HG03066 (cell line): ENCODE measurements at regions not wholly inside any gene's neighbourhood (a gene's known extent, or its start where the extent isn't known, plus 50 kb on each side); places are given as distances from the start of the nearest gene placed in this dataset.
"Not testable (repeated sequence)": the region's sequence is repeated elsewhere in the genome, so short reads cannot be mapped to it uniquely, and the experiment has no call there.

Experiments used
- ATAC-seq: cut with Tn5 transposase; IDR thresholded peaks from one replicate; pipeline ENCODE4 v1.9.1; 2021; ENCODE audit warnings: low read depth; ENCODE audit not compliant: unreplicated experiment

- no peak for ATAC-seq
These were observed 177.5 kb downstream of the MTCL1 start for GRCh38 chr18:8882632-8883408.

- no peak for ATAC-seq
These were observed 178.0 kb downstream of the MTCL1 start for GRCh38 chr18:8883409-8883668.

- ATAC-seq: not testable (repeated sequence)
These were observed 182.5 kb downstream of the MTCL1 start for GRCh38 chr18:8887877-8888276.

GRCh38 chr18:8889489-8889888 lies 184.1 kb downstream of the MTCL1 start:
- no peak for ATAC-seq

- ATAC-seq: not testable (repeated sequence)
These were observed 185.1 kb downstream of the MTCL1 start for GRCh38 chr18:8890503-8890902.

GRCh38 chr18:8890957-8891464 lies 185.7 kb downstream of the MTCL1 start:
- no peak for ATAC-seq

GRCh38 chr18:8893221-8893620 lies 187.9 kb downstream of the MTCL1 start:
- no peak for ATAC-seq

- ATAC-seq: no peak
These were observed 188.4 kb downstream of the MTCL1 start for GRCh38 chr18:8893628-8894231.

GRCh38 chr18:8894823-8895222 lies 189.5 kb downstream of the MTCL1 start:
- ATAC-seq: no peak

GRCh38 chr18:8895341-8895740 lies 190.0 kb downstream of the MTCL1 start:
- ATAC-seq: no peak

- no peak for ATAC-seq
These were observed 190.7 kb downstream of the MTCL1 start for GRCh38 chr18:8895987-8896619.

GRCh38 chr18:8899000-8899399 lies 193.6 kb downstream of the MTCL1 start:
- ATAC-seq: no peak

- ATAC-seq: no peak
These were observed 195.2 kb downstream of the MTCL1 start for GRCh38 chr18:8900552-8900951.

GRCh38 chr18:8901019-8901418 lies 195.7 kb downstream of the MTCL1 start:
- no peak for ATAC-seq

- no peak for ATAC-seq
These were observed 198.2 kb upstream of the NDUFV2 start for GRCh38 chr18:8904316-8904715.

GRCh38 chr18:8908792-8909510 lies 193.5 kb upstream of the NDUFV2 start:
- no peak for ATAC-seq

- no peak for ATAC-seq
These were observed 192.2 kb upstream of the NDUFV2 start for GRCh38 chr18:8910186-8910822.

GRCh38 chr18:8910843-8911242 lies 191.7 kb upstream of the NDUFV2 start:
- ATAC-seq: no peak

- ATAC-seq: no peak
These were observed 190.8 kb upstream of the NDUFV2 start for GRCh38 chr18:8911408-8912340.
